A673 (cell line): ENCODE measurements at regions not wholly inside any gene's neighbourhood (a gene's known extent, or its start where the extent isn't known, plus 50 kb on each side); places are given as distances from the start of the nearest gene placed in this dataset.

Experiments used
- EZH2 ChIP-seq: fragments of 200-600 bp; sonication (generic); IDR thresholded peaks from 2 replicates; pipeline ENCODE4 v1.6.1; 2017; ENCODE audit warnings: borderline replicate concordance, low read depth, mild to moderate bottlenecking, mixed read lengths, antibody characterized with exemption, low read length; ENCODE audit not compliant: poor library complexity, severe bottlenecking
- TF ChIP-seq, protein P1 (sequence below): fragments of 300-800, 200-600 bp; sonication (generic); conservative IDR thresholded peaks from 2 replicates; pipeline ENCODE4 v1.5.1; 2017; ENCODE audit warnings: low read depth, mild to moderate bottlenecking, antibody characterized with exemption, low read length, moderate library complexity, mixed read lengths

DNA sequence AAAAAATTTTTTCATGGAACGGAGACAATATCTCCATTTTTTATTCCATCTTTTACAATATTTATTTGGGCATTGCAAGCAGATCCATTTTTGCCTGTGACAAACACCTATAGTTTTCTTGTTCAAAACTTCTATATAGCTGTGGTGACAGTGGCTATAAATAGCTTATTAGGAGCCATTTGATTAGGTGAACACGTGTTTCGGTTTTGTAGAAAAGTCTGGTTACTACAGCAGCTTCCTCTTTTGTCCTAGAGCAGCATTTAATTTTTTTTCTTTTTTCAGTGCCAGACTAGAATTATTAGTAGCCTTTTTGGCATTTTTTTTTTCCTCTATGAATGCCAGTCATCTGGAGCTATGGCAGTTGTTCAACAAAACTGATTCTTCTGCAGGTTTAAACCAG, 123.5 kb downstream of the RXFP2 start:
- TF ChIP-seq EZH2, result no peak
- TF ChIP-seq, protein P1, sequence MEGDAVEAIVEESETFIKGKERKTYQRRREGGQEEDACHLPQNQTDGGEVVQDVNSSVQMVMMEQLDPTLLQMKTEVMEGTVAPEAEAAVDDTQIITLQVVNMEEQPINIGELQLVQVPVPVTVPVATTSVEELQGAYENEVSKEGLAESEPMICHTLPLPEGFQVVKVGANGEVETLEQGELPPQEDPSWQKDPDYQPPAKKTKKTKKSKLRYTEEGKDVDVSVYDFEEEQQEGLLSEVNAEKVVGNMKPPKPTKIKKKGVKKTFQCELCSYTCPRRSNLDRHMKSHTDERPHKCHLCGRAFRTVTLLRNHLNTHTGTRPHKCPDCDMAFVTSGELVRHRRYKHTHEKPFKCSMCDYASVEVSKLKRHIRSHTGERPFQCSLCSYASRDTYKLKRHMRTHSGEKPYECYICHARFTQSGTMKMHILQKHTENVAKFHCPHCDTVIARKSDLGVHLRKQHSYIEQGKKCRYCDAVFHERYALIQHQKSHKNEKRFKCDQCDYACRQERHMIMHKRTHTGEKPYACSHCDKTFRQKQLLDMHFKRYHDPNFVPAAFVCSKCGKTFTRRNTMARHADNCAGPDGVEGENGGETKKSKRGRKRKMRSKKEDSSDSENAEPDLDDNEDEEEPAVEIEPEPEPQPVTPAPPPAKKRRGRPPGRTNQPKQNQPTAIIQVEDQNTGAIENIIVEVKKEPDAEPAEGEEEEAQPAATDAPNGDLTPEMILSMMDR, result no peak
